CD4-positive, alpha-beta T cell treated with Interferon alpha-2 for 1 hour (primary cell): ENCODE measurements at regions not wholly inside any gene's neighbourhood (a gene's known extent, or its start where the extent isn't known, plus 50 kb on each side); places are given as distances from the start of the nearest gene placed in this dataset.

ENCODE experiments used
- DNase-seq, 2 donors: peaks; one replicate each; pipeline ENCODE4 v3.0.0-alpha.2; 2020 to 2022

GRCh38 chr6:168384045-168385036 is 56.6 kb upstream of the SMOC2 start:
- no peak for DNase-seq

- DNase-seq, result no peak
Measured at GRCh38 chr6:168385037-168385759, 55.8 kb upstream of the SMOC2 start.

- DNase-seq, result no peak
Measured at GRCh38 chr6:168385858-168386735, 54.9 kb upstream of the SMOC2 start.

DNA sequence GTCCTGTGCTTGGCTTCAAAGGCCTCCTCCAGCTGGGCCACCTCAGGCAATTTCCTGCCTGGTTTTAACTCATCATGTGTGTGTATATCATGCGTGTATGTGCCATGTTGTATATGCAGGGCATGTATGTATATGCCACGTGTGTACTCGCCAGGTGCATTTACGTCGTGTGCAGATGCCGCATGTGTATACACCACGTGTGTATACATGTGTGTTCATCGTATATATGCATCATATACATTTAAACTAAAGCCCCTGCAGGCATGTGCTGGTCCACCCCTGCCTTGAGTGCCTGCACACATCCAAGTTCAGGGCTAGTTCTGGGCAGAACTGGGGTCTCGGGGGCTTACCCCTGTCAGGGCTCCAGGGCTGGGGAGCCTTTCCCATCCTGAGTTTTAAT is 54.0 kb upstream of the SMOC2 start:
- DNase-seq, result no peak

DNA sequence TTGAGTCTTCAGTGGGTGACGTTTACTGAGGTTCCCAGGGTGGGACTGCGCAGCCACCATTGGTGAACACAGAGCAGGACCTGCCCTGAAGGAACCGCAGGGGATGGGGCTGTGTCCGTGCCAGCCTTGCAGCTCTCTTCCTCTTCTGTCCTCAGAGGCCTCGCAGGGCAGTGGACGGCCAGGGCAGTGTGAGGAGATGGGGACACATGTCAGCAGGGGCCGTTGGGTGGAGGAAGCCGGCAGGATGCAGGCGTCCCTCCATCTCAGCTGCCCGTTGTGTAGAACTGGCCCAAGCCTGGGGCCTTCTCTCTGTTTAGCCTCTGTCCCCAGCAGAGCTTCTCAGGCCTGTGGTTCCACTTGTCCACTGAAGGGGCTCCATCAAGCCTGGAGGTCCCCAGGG is 53.6 kb upstream of the SMOC2 start:
- no peak for DNase-seq

DNA sequence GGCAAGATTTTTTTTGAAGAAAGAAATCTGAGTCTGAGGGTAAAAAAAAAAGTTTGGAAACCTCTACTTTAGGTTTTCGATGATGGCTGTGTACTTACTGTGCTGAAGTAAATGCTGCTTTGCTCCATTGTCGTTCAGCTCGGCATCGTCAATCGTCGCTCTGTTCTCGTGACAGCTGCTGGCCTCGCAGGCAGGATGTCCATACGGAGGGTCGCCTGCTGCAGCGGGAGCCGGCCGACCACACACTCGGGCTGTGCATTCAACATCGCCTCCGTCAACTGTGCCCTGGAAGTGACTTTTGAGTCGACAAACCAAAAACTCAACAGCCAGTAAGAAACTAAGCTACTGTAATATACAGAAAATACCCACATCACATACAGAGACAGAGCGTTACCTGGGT is 53.1 kb upstream of the SMOC2 start:
- DNase-seq, result no peak

DNA sequence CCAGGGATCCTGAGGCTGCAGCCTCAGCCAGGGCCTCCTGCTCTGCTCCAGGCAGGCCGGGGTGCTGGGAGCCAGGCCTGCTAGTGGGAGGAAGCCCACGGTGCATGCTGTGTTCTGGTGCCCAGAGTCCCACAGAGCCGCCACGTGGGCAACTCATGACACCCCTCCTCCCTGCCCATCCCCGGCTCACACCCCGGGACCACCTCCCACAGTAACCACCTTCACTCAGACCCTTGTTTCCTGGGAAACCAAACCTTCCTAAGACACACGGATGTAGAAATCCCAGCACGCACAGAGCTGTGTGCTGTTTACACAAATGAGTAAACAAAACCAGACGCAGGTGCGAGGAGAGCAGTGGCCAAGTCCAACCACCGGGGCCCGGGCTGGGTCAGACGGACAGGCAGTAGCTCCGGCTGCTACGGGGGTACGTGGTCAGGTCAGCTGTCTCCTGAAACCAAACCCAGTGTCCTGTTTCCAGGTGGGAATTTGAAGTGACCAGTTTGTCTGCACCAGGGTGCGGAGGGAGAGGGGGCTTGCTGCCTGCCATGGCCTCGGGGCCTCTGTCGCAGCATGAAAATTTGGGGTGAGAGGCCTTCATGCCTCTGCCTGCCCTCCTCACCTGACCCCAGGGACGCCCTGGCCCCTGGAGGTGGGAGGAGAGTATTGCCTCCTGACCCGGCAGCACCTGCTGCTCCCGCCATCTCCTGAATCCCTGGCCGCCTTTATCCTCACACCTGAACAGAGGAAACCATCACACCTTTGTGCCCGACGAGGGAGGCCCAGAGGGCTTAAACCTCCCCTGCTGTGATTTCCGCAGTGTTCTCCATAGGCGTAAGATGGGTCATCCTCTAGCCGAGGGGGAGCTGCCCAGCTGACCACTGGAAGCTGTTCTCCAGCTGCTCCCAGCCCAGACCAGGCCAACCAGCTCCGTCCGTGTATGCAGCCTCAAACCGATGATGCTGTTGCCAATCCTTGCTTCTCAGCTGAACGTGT is 52.0 kb upstream of the SMOC2 start:
- DNase-seq, result no peak

GRCh38 chr6:168390749-168391420 is 50.1 kb upstream of the SMOC2 start:
- no peak for DNase-seq
